Stimulated activated CD4-positive, alpha-beta T cell treated with anti-CD3 and anti-CD28 coated beads, Interleukin-15, amount 100 ng/mL, for 1 hour (primary cell): ENCODE measurements at regions not wholly inside any gene's neighbourhood (a gene's known extent, or its start where the extent isn't known, plus 50 kb on each side); places are given as distances from the start of the nearest gene placed in this dataset.

Experiments
- DNase-seq, 2 donors: peaks; one replicate each; pipeline ENCODE4 v3.0.0-alpha.2; 2020; ENCODE audit warnings: low read depth in 1 of 2, low spot score in 1 of 2

DNA sequence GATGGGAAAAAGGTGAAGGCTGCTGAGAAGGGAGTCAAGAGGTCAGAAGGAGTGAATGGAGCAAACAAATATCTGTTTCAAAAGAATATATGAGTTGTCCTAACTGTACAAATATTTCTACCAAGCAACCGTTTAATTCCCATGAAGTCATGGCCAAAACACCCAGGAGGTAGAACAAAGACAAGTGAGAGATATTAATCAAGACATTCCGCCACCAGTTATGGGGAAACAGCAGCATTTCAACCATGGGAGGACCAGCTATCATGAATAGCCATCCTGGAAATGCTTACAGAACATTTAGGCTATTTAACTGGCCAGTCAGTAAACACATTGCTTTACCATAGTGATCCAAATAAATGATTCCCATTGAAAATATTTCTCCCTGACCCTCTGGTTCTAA lies 396.3 kb downstream of the IRS1 start:
- DNase-seq, result no peak

DNA sequence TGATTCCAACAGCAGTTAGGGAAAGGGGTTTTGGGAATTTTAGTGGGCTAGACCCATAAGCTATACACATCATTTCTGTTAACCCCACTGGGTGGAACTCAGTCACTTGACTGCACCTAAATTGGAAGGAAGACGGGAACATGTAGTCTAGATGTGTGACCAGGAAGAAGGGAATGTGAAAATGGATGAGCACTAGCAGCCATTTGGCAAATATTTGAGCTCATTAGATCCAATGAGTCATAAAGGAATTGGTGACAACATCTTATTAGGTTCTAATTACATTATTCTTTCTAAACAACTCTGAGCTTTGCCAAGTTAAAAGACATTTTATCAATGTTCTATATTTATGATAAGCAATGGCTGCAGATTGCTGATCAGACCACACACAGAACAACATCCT lies 400.6 kb downstream of the IRS1 start:
- DNase-seq, result no peak

DNA sequence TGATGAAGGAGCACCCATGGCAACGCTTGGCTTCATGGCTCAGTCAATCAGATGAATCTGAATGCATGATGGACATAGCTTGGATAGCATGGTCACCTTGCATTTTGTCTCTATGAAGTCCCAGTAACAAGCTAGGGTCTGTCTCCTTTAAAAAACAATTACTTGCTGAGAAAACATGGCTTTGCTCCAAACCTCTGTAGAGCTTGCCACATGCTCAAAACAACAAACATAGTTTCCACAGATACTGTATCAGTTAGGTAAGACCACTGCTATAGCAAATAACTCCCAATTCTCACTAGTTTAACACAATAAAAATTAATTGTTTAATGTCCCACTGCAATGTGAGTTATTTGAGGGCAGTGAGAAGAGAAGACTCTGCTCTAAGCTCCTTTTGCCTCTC lies 401.0 kb downstream of the IRS1 start:
- DNase-seq, result no peak

DNA sequence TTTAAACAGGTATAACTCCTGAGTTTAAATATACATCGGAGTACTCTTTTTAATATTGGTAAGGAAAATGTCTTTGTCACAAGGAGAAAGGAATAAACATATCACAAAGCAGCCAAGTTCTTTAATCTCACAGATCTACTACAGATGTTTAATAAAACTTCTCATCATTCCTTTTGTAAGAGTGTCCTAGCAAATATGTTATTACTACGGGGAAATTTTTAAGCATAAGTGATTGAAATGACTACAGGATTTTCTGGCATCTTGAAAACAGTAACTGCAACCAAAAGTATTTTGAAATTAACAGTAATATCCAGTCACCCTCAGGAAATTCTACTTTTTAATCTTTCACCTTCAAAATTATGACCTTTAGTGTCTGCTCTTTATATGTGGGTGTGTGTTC lies 403.1 kb downstream of the IRS1 start:
- no peak for DNase-seq

DNA sequence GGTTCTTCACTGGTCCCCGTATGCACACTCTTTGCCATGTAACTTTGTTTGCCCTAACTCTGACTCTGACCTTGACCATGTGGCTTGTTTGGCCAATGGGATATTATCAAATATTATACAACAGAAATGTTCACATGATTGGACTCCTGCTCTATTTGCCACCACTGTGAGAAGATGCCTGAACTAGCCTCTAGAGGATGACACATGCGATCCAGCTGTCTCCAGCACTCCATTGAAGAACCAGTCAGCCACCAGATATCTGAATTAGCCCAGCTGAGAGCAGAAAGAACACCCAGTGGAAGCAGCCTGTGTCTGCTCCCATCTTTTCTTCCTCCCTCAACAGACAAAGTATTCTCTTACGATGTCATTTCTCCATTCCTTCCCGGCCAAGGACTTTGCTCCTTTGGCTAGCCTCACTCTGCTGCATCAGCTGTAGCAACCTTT lies 412.1 kb downstream of the IRS1 start:
- no peak for DNase-seq

DNA sequence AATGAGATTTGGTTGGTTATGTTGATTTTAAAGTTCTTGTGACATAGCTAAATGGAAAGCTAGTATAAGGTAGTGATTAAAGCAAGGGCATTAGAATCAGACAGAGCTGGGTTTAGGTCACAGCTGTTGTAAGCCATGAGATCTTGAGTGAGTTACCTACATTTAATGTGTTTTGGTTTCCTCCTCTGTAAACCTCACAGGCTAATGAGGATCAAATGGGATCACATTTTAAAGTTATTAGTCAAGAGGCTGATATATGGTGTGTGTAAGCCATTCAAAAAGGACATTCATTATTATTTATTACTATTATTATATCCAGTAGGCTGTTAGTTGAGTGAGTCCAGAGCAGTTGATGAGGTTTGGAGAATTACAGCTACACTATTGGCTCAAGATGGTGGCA lies 416.2 kb downstream of the IRS1 start:
- DNase-seq, result no peak

DNA sequence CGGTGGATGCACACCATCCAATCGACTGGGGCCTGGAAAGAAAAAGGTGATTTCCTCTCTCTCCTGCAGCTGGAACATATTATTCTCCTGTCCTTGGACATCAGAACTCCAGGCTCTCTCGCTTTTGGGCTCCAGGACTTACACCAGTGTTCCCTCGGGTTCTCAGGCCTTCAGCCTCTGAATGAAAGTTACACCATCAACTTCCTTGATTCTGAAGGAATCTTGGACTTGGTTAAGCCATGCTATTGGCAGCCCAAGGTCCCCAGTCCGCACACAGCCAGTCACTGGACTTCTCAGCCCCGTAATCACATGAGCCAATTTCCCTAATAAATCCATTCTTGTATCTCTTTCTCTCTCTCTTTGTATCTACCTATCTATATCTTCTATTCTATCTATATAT lies 418.9 kb downstream of the IRS1 start:
- DNase-seq, result no peak

DNA sequence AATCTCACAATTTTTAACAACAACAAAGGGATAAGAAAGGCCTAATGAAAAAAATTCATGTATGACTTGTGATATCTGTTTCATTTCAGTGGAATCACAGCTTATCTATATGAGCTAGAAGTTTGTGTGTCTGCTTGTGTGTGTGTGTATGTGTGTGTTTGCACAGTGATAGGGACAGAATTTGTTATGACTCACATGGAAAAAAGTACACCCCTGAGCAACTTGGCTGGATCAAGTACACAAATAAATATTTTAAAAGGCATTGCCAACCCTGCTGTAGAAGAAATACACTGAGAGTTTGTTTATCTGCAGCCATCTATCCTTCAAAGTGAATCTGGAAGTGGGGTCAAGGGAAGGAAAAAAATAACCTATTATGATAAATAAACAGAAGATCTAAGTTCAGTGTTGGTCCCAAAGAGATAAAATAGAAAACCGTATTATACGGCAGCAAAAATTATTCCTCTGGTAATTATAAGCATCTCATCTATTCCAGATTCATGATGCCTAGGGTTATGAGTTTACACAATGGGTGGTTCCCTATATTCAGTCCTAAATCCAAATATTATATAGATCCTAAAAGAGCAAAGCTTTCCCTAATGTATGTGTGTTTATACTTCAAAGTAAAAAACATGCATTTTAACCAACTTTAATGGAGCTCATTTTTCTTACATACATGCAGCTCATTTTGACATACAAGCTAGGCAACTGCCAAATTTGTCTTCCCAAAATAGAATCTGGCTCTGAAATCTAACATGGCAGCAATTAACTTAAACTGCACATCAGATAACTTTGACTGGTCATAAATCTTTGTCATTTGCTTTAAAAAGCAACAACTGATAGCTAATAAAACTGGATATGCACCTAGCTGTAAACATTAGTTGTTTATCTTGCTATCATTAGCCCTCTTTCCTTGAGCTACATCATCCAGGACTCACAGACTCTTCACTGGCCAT lies 420.6 kb downstream of the IRS1 start:
- no peak for DNase-seq

DNA sequence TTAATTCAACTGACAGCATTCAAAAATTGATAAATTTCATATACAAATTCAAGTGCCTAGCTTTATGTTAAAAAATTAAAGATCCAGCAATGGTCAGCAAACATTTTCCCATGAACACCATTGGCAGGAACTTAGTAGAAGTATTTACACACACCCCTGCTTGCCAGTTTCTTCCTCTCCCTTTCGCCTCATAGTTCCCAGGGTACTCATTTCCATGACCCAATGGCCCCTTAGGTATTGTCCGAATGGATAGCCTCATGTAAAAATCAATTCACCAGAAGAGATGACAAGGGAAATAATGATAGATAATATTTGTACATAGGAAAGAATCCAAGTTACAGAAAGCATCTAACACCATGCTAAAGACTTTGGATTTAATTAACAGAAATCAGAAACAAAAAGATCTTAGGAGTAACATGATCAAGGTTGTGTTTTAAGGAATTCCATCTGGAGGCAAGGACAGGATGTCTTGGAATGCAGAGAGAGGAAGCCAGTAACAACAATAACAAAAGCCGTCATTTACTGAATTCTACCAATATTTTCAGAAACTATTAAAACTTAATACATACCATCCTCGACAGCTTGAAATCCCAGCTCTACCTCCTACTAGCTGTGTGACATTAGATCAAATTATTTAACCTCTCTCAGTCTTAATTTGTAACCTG lies 423.0 kb downstream of the IRS1 start:
- no peak for DNase-seq

DNA sequence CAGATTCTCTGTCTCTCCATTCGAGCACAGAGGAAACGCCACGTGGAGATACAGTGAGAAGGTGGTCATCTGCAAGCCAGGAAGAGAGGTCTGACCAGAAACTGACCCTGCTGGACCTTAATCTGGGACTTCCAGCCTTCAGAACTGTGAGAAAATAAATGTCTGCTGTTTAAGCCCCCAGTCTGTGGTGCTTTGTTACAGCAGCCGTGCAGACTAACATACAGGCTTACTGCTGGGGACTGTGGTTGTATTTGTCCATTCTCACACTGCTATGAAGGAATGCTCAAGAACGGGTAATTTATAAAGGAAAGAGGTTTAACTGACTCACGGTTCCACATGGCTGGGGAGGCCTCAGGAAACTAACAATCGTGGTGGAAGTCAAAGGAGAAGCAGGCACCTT lies 432.7 kb downstream of the IRS1 start:
- DNase-seq, result no peak

DNA sequence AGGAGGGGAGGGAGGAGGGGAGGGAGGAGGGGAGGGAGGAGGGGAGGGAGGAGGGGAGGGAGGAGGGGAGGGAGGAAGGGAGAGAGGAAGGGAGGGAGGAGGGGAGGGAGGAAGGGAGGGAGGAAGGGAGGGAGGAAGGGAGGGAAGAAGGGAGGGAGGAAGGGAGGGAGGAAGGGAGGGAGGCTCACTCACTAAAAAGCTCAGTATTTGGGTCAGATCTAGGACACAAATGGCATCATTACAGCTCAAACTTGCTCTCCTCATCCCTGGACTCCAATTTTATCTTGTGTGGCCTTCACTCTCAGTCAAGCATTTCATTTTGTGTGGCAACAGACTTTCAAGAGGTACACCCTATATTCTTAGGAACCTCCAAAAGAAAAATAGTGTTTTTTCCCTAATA lies 435.4 kb downstream of the IRS1 start:
- DNase-seq, result no peak

DNA sequence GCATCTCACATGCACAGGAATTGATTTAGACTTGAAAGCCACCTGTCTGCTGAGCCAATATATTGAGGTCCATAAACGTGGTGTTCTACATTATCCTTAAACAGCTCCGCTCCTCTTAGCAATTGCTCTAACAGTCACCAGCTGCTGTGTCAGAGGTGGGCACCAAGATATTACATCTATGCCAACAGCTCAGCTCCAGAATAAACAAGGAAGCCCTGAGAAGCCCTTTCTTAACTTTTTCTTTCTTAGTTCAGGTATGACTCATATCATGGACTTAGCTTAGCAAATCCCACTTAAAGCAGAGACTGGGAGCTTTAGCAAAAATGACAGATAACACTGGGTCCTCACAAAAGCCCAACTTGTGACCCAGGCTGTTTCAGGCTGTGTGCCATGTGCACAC lies 436.6 kb downstream of the IRS1 start:
- no peak for DNase-seq

DNA sequence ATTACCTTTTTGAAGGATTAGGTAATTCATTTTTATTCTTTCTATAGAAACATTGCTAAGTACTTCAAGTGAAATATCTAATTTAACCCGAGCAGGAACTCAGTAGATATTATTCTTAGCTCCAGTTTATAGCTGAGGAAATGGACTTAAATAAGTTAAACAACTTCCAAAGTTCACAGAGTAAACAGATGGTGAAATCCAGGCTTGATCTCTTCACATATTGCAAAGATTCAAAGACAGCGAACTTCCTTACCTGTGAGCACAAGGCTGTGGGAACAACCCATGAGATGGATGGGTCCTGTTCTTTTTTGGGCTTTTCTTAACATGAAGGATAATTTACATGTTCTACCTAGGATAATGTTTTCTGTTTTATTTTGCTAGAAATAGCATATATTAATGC lies 439.0 kb downstream of the IRS1 start:
- no peak for DNase-seq

DNA sequence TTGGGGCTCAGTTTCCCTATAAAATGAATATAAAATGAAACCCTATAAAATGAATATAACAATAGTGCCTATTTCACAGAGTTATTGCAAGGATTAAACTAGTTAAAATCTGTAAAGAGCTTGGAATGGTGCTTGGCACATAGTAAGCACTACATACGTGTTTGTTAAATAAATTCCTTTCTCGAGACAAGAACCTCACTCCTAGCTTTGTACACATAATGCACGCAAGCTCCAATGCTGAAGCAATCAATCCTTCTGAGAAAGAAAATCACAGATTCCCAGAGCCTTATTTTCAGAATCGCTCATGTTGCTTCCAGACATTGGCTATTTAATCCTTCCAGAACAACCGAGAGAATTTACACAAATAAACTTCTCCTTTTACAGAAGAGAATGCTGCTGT lies 440.9 kb downstream of the IRS1 start:
- DNase-seq, result no peak

DNA sequence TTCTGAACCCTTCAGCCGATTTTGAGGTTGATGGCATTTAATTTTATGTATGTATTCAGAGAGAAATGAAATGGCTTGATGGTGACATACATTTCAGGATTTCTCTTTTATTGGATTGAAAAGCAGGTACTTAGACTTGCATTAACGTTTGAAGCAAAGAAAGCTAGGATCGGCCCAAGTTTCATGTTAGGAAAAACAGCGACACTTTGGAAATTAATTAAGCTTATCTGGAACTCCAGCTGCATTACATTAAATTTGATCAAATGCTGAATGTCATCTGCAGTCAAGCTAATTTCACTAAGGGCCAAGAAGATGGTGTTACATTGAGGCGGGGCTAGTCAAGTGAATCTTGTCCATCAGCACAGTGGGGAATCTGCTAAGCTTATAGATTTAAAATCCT lies 441.8 kb downstream of the IRS1 start:
- DNase-seq, result no peak

DNA sequence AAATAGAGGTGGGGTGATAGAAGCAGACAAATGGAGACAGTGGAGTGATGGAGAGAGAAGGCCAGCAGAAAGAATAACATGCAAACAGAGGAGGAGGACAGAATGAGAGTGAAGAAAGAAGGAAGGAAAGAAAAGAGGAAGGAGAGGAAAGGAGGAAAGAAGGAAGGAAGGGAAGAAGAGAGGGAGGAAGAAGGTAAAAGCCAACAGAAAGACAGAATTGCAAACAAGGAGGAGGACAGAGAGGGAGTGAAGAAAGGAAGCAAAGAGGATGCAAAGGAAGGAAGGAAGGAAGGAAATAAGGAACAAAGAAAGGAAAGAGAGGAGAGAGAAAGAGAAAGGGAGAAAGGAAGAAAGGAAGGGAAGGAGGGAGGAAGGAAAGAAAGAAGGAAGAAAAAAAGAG lies 444.0 kb downstream of the IRS1 start:
- no peak for DNase-seq

DNA sequence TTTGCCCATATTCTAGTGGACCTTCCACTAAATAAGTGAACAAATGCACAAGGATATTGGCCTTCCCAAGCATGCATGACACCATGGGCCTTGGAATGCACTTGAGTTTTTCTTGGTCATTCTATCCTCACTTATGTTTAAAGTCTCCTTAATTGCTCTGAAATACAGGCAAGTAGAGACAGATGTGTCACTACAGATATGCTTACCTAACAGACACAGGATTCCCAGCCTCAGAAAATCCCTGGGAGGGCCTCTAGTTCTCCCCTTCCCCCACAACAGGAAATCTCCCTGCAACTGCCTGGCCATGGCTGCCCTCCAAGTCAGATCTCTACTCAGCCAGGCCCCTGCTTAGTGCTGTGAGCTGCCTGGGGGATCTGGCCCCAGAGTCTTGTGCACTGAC lies 445.2 kb downstream of the IRS1 start:
- DNase-seq, result no peak

DNA sequence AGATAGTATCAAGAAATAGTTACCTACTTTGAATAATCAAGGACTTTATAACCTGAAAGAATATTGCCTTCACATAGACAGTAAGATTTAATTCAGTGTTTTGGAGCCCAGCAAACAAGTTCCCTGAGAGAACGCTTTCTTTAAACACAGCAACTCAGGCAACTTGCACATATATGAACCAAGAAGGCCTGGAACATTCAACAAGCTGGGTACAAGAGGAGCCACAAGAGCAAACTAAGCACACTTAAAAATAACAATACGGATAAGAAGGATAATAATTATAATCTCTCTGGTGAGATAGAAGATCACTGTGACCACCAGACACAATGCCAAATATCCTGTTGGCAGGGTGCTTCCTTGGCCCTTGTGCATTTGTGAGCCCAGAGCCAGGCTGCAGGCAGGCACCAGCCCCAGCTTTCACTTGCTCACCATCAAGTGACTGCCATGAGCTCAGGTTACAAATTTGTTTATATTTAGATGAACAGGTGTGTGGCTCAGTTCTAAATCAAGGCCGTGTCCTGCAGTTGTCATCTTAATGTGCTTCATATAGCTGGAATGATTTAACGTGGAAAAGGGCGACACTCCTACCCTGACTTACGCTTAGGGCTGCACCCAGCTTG lies 446.6 kb downstream of the IRS1 start:
- DNase-seq, result no peak

DNA sequence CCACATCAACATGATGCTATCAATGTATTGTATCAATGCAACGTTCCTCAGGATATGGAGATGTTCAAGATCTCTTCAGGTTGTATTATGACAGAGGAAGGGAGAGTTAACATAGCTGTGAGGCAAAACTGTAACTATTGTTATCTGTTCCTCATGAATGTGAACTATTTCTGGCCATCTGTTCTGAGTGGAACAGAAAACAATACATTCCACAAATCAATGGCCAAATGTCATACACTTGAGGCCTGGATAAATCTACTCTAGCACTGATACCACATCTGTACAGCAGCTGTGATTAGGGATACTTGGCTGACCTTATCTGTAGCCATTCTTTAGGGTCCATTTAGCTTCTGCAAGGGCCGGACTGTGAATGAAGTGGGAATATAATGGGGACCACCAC lies 447.9 kb downstream of the IRS1 start:
- DNase-seq, result no peak

DNA sequence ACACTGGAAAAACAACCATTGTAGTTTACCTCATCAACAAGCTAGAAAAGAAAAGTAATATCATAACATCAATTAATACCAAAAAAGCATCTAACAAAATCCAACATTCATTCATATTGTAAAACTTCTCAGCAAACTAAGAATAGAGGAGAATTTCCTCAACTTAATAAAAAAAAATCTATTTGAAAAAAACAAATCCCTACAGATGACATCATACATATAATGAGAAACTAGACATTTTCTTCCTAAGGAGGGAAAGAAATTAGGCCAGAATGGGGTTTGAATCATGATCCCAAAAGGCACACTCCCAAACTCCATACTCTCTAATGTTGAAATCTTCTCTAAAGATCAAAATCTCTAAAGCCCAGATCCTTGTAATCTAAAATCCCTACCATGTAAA lies 460.0 kb downstream of the IRS1 start:
- DNase-seq, result no peak

DNA sequence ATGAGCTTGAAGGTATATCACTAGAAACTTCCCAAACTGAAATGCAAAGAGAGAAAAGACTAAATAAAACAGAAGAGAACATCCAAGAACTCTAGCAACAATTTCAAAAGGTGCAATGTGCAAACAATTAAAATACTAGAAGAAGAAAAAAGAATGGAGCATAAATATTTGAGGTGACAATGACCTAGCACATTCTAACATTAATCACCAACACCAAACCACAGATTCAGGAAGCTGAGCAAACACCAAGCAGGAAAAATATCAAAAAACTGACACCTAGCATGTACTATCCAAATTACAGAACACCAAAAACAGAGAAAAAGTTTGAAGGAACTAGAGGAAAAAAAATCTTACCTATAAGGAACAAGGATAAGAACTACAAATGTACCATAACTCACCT lies 460.8 kb downstream of the IRS1 start:
- no peak for DNase-seq

DNA sequence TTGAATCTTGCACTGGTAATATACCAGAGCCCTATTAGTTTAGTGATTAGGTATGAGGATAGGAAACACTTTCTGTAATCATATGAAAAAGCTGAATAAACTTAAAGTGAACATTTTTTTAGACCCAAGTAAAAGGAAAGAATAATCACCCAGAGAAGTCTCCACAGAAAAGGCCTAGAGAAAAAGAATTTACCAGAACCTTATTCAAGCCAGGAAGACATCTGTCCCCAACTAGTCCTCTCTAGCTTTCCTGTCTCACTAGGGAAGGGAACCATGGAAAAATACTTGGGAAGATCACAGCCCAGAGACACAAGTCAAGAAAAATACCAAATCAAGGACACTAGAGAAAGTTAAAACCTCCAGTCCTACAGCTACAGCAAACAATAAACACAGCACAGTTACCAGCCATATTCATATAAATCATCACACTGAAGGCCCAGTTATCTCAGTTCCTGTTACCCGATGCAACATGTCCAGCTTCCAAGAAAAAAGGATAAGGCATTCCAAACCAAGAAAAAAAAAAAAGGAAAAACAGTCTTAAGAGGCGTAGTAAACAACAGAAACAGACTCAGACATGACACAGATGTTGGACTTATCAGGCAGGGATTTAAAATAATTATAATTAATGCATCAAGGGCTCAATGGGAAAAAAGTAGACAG lies 461.5 kb downstream of the IRS1 start:
- no peak for DNase-seq
